ENCODE measurements at regions not wholly inside any gene's neighbourhood (a gene's known extent, or its start where the extent isn't known, plus 50 kb on each side); places are given as distances from the start of the nearest gene placed in this dataset.

GRCh38 chr7:45984386-45985295, 63.6 kb upstream of the IGFBP3 start:
- Histone ChIP-seq H3K36me3 (no peaks in the 10 kb centered on the region), H3K27ac (no peak overlapping the region), H3K9me3 (no peaks in the 10 kb centered on the region), H3K4me3 (no peak overlapping the region), H3K4me1 (no peaks in the 10 kb centered on the region), H3K27me3 (no peaks in the 10 kb centered on the region)
- TF ChIP-seq, protein P1, sequence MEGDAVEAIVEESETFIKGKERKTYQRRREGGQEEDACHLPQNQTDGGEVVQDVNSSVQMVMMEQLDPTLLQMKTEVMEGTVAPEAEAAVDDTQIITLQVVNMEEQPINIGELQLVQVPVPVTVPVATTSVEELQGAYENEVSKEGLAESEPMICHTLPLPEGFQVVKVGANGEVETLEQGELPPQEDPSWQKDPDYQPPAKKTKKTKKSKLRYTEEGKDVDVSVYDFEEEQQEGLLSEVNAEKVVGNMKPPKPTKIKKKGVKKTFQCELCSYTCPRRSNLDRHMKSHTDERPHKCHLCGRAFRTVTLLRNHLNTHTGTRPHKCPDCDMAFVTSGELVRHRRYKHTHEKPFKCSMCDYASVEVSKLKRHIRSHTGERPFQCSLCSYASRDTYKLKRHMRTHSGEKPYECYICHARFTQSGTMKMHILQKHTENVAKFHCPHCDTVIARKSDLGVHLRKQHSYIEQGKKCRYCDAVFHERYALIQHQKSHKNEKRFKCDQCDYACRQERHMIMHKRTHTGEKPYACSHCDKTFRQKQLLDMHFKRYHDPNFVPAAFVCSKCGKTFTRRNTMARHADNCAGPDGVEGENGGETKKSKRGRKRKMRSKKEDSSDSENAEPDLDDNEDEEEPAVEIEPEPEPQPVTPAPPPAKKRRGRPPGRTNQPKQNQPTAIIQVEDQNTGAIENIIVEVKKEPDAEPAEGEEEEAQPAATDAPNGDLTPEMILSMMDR (IDR thresholded peaks at IDR 0.05), result no peak
- TF ChIP-seq POLR2AphosphoS5 (IDR thresholded peaks at IDR 0.05; ENCODE audit: insufficient read depth in 1 of 2, low read depth in 1 of 2), result no peak
- TF ChIP-seq POLR2A (IDR thresholded peaks at IDR 0.05), result no peak
- DNase-seq (ENCODE audit: extremely low spot score in 2 of 2), result peak; percentile 72 to 89
- intact Hi-C loops (cut with DNase I), result no loop called here

GRCh38 chr7:45983720-45984255, 62.7 kb upstream of the IGFBP3 start:
- intact Hi-C loops (cut with DNase I), result no loop called here
- H3K9me3 ChIP-seq, result no peaks in the 10 kb centered on the region
- H3K4me1 ChIP-seq, result peaks cover 2% of the 10 kb centered on the region
- TF ChIP-seq POLR2A (IDR thresholded peaks at IDR 0.05) (no peak), POLR2AphosphoS5 (IDR thresholded peaks at IDR 0.05; ENCODE audit: insufficient read depth in 1 of 2, low read depth in 1 of 2) (no peak)
- TF ChIP-seq, protein P1 (IDR thresholded peaks at IDR 0.05), result no peak
- peak in 1 of 2 donors; percentile 43 for DNase-seq (ENCODE audit: extremely low spot score in 2 of 2)
- H3K4me3 ChIP-seq, result no peak overlapping the region
- no peaks in the 10 kb centered on the region for H3K27me3 ChIP-seq
- no peak overlapping the region for H3K27ac ChIP-seq
- H3K36me3 ChIP-seq, result no peaks in the 10 kb centered on the region

GRCh38 chr7:45982907-45983719, 62.0 kb upstream of the IGFBP3 start:
- H3K27me3 ChIP-seq, result no peaks in the 10 kb centered on the region
- intact Hi-C loops (cut with DNase I), result no loop called here
- H3K4me1 ChIP-seq, result peaks cover 8% of the 10 kb centered on the region
- TF ChIP-seq POLR2AphosphoS5 (IDR thresholded peaks at IDR 0.05; ENCODE audit: insufficient read depth in 1 of 2, low read depth in 1 of 2), result no peak
- no peak for TF ChIP-seq POLR2A (IDR thresholded peaks at IDR 0.05)
- TF ChIP-seq, protein P1 (IDR thresholded peaks at IDR 0.05), result no peak
- H3K36me3 ChIP-seq, result no peaks in the 10 kb centered on the region
- H3K27ac ChIP-seq, result no peak overlapping the region
- H3K4me3 ChIP-seq, result no peak overlapping the region
- no peaks in the 10 kb centered on the region for H3K9me3 ChIP-seq
- DNase-seq (ENCODE audit: extremely low spot score in 2 of 2), result peak; percentile 43 to 75

DNA sequence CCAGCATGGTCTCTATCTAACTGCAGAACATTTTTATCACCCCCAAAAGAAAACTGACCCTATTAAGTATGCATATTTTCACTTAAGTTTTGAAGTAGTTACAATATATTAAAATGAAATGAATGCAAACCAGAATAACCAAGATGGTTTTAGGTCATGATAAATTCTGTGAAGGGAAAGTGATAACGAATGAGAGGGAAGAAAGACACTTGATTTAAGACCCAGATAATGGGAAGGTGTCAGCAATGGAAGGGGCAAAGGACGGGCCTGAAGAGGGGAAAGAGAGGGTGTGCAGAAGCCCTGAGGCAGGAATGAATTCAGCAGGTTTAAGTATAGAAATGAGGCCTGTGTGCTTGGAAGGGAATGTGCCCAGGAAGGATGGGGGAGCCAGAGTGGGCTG, 61.1 kb upstream of the IGFBP3 start:
- Histone ChIP-seq H3K27me3 (no peaks in the 10 kb centered on the region), H3K9me3 (no peaks in the 10 kb centered on the region), H3K4me3 (no peak overlapping the region), H3K27ac (no peak overlapping the region), H3K4me1 (peaks cover 14% of the 10 kb centered on the region), H3K36me3 (no peaks in the 10 kb centered on the region)
- intact Hi-C loops (cut with DNase I), result no loop called here
- TF ChIP-seq, protein P1 (IDR thresholded peaks at IDR 0.05), result no peak
- no peak for TF ChIP-seq POLR2A (IDR thresholded peaks at IDR 0.05)
- TF ChIP-seq POLR2AphosphoS5 (IDR thresholded peaks at IDR 0.05; ENCODE audit: insufficient read depth in 1 of 2, low read depth in 1 of 2), result no peak
- DNase-seq (ENCODE audit: extremely low spot score in 2 of 2), result peak in 1 of 2 donors; percentile 43
